HG03460 (cell line): ENCODE measurements at regions not wholly inside any gene's neighbourhood (a gene's known extent, or its start where the extent isn't known, plus 50 kb on each side); places are given as distances from the start of the nearest gene placed in this dataset.

Experiments
- ATAC-seq: cut with Tn5 transposase; IDR thresholded peaks from one replicate; pipeline ENCODE4 v1.9.1; 2021; ENCODE audit not compliant: unreplicated experiment

DNA sequence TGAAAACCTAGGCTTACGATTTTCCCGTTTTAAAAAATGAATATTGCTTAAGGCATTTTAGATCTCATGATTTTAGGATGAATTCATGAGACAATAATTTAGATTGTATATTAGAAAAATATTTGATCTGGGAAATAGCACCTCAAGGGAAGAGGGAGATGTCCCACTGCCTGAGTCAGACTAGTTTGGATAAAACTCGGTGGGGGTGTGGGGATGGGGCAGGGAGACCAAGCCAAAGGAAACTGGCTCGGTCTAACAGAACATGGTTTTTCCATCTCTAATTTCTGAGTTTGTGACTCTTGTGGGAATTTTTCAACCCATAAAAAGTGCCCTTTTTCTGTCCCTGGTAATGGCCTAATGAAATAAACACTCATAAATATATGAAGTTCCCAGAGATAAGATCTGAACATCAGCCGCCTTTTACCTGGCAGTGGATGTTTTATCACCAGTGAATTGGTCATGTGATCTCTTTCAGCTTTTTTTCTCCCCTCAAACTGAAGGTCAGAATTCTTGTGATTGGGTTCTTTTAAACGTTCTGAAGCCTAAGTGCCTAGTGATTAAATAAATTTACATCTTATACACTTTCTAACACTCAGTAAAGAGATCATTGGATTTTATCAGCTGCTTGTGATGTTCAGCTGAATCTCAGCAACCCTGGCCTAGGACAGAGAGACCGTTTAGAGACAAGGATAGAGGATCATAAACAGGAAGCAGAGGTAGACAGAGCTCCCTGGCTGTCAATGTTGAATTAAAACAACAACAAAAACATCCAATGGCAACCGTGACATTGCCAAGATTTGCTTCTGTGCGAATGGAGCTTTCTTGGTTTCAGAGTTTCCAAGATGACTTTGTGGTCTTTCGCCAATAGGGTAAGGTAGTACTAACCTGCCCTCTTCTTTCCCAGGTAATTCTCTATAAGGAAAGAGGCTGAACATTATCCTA lies 1038.2 kb downstream of the MCTP2 start:
- no peak for ATAC-seq

DNA sequence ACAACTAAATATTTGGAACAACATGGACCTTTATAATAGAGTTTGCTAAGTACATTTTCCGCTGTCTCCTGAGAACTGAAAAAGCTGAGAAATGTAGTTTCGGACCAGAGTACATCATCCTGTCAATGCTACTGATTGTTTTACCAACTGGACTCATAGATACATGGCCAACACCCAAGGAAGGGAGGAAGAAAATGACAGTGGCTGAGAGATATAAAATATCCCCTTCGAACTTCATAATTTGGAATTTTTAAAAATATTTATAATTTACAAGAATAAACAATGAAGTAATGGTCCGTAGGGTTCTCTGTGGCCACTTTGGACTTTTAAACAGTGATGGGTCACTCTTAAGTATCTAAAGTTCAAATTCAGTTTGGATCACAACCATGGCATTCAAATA lies 1042.7 kb downstream of the MCTP2 start:
- no peak for ATAC-seq

DNA sequence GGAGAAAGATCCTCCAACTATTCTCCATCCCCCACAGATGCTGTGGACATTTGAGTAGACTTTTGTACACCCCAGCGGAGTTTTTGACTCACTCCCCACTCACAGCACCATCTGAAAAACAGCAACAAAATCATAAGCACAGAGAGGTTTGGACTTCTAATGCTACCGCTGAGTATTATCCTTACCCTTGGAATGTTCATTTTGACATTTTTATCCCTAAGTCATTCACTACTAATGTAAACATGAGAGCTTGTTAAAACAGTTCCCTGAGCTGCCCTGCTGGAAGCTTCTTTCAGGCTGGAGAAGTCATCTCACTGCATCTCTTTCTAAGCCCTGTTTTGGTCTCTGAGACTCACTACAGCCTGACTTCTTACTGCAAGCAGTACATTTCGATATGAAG lies 1045.9 kb downstream of the MCTP2 start:
- ATAC-seq, result no peak

DNA sequence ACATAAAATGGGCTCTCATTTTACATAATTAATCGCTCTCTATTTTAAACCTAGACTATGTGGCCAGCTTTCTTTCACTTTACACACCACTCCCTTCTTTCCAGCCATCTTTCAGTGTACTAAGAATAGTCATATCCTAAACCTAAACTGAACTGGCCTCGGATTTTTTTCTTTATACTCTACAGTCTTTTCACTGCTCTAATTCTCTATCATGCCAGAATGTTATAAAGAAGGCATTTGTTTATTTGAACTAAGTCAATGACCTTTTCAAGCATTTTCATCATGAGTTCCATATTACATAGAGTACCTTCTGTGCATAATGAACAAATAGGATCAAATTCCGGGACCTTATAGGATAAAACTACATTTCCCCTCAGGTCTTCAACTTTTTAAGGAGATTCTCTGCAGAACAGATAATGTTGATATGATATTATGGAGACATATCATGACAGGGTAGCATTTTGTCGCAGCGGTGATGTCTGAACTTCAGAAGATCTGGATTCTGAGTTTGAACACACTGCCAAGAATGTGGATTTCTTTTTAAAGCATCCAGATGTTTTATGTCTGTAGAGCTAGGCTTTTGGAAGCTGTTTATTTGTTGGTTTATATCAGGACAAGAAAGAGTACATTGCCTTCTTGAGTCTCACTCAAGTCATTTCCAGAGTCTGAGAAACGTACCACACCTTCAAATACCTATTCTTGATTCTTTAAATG lies 1047.3 kb downstream of the MCTP2 start:
- ATAC-seq, result no peak

DNA sequence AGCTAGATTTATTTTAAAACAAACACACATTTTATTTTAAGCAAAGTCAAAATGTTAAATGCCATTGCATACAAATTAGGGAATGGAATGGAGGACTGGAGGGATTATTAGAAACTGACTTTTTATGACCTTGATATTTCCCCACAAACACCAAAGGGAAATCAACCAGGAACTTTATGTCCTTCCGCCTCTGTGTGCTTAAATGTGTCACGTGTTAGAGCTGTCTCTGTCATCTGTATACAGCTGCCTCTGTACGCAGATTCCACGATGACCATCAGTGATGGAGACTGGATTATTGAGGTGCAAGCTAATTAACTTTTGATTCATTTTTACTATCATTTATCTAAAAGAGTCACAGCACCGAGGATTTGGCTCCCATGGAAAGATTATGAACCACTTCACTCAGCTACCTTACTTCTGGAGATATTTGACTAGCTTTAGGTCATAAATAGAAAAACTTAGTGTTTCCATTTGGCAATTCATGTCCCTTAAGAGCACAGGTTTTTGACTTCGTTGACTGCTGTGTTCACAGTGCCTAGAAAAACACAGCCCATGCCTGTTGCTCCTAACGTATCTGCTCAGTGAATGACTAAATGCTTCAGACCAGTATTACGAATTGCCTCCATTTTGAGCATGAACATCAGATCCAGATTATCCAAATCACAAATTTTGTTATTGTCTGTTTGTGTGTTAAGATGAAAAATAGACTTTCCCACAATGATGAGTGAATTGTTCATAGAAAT lies 1048.1 kb downstream of the MCTP2 start:
- no peak for ATAC-seq

DNA sequence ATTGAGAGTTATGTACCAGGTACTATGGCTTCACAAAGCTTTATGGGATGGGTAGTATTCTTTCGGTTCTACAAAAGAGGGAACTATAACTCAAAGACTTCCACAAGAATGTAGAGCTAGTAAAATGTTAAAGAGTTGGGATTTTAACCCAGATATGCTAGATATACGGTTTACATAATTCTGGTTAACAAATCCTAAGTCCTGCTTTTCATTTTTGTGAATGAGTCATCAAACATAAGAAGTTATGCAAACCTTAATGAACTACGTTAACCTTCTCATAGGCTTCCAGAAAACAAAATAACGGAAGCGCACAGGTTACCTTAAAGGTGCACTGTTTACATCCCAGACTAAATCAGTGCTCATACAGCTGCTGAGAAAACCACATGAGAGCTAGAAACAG lies 1049.3 kb downstream of the MCTP2 start:
- no peak for ATAC-seq

DNA sequence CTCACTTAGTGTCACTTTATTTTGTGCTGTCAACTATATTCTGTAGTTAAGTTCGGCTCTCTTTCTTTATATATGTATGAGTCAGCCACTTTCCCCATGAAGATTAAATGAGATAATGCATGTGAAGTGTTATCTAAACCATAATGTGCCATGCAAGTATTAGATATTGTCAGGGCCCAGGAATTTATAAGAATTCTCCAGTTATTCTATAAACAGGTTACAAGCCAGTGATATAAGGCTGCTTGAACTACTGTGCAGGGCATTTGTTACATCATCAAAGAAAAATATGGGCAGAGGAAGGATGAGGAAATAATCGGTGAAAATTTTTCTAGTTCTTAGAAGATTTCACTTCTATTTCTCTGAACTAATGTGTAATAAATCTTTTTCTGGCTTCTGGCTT lies 1049.0 kb upstream of the NR2F2 start:
- ATAC-seq, result no peak

DNA sequence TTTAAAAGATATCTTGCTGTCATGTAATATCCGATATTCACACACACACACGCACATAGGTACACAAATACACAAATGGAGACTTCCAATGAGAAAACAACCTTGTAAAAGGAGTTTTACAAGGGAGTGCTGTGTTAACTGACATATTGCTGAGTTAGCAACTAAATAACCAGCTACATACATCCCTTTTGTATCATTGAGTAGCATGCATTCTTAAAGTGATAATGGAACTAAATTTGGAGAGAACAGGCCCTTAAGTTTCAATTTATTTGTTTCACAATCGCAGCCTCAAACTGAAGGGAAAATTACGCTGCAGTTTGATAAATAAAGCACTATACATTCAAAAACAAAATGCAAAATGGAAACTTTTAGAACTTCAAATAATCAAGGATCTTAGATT lies 1046.0 kb upstream of the NR2F2 start:
- no peak for ATAC-seq

DNA sequence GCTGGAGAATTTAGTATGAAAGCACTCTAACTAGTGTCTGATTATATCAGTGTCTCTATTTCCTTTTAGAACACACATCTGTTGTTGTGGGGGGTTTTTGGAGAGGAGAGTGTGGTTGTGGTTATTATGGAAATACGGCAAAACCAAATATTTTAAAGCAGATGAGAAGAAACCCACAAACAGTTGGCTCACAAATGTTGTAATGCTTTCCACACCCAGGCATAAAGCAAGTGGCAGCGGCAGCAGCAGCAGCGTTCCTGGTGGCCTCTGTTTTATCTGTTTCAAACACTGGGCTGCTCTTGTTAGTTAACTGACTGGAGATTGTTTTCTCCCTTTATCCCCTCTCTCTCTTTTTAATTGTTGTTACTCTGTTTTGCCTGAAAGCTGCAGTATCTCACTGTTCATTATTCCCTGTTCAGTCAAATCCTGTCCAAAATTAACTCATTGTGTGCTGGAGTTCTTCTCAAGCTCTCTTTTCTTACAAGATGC lies 1045.5 kb upstream of the NR2F2 start:
- no peak for ATAC-seq

DNA sequence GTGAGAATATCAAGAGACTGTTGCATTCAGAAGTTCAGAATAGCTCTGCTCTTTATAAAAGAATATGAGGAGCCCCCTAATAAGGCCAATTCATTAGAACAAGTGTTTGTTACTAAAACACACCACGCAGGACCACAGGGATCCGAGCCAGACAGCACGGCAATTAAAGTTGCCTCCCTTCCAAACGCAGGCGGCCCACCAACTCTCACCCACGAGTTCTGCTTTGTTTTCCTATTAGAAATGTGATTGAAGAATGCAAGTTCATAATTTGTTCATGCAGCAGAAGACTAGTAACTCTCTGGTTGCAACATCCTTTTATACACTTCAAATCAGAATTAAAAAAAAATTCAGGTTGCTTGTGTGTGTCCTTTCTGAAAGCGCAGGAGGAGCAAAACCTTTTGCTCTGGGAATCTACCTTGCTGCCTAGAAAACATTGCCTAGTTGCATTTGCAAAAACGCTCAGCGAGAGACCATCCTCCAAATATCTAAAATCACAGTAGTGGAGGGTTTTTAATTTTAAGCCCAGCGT lies 1044.1 kb upstream of the NR2F2 start:
- ATAC-seq, result no peak

DNA sequence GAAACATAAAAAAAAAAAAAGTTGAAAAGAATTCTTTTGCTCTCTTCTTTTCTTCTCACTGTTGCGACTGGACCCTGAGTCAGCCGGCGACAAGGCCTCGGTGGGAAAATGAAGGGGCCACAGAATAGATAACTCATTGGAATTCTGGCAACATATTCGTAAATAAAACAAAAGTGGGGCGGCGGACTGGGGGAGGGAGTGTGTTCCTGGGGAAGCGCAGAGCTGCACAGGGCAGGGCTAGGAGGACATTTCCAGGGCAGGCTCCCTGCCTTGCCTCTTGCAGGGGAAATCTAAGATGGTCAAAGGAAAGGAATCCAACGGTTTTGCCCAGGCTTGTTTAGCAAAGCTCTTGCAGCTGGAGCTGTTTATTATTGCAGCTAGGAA lies 1042.8 kb upstream of the NR2F2 start:
- ATAC-seq, result no peak

DNA sequence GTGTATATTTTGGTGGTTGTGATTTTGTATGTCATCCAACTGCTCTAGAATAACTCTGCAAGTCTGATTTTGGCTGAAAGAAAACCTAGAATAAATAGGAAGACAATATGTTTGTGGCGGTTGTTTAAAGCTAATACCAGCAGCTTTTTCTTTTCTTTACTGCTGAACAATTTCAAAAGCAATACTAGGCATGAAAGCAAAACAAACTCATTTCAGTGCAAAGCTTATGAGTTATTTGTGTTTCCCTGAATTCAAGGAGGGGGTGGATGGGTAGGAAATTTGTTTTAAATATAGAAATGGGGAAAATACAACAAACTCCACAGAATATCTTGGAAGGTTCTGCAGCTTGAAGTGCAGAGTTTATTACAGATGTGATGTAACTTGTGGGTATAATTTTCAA lies 1041.9 kb upstream of the NR2F2 start:
- ATAC-seq, result no peak

DNA sequence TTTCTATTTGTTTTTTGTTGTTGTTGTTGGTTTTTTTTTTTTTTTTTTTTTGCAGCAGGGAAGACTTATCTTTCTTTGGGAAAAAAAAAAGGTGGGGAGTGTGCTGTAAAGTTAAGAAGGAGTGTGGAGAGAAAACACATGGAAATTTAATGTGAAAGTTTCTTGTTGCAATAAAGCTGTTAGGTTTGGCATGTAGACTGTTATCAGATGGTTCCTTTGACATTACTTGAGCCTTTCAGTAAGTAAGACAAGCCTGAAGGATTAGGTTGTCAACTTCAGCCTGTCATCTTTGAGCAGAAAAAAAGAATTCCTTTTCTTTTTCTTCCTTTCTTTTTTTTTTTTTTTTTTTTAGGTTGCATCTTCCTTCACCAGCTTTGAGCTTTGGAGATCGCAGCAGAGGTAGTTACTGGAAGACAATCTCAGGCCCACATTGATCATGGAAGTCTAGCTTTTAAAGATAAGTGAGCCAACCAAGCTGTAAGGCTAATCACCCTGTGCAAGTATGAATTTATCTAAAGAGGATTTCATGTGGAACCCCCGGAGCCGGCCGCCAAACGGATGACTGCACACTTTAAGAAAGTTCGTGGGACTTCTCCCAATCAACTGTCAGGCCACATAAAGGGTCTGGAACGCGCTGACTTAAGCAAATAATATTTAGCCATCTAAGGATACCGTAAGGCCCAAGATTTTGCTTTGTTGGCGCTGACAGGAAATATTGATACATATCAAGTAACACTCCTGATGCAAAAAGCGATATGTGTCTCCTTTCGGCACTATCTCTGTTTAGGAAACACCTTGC lies 1040.1 kb upstream of the NR2F2 start:
- no peak for ATAC-seq

DNA sequence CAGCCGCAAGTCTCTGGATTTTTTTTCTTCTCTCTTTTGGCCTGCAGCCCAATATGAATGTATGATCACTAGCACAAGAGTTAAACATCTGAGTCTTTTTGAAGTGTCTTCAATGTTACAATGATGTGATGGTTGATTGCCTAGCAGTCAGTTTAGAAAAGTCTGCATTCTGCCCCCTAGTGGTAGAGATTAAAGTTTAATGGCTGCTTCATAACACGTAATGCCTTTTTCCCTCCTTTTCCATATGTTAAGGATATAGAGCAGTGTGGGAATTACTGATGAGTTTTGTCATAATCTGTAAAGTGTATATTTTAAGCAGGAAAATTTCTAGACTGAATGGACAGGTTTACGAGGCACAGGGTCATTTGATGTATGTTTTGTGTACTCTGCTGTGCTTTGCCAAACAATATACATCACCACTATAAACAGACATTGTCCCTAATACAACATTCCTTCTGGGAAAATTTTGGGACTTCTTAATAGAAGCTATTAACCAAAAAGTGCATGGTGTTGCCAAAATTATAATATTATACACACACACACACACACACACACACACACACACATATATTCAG lies 1038.5 kb upstream of the NR2F2 start:
- no peak for ATAC-seq

DNA sequence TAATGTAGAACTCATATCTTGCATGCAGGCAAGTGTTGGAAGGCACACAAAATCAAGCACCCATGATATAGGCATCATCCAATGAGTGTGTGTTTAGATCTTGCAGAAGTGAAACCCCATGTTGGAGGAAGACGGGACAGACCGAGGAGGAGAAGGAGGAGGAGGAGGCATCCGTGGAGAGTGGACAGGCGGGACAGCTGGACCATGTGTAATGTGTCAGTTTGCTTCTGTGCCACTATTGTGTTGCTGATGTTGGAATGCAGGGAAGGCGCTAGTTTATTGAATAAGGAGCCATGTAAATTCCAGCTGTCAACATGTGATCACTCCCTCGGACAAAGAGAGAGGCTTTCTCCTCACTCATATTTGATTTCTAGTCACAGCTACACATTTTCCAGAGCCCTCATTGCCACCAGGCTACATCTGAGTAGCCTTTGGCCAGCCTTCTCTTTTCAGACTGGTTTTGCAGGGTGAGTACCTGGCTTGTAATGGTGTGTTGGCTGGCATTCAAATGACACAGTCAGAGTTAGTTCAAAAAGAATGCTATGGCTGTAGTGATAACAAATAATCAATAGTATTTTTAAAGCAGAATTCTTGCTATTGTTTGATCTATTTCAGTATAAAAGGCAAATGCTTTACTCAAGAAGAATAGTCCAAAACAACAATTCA lies 1037.6 kb upstream of the NR2F2 start:
- ATAC-seq, result no peak

DNA sequence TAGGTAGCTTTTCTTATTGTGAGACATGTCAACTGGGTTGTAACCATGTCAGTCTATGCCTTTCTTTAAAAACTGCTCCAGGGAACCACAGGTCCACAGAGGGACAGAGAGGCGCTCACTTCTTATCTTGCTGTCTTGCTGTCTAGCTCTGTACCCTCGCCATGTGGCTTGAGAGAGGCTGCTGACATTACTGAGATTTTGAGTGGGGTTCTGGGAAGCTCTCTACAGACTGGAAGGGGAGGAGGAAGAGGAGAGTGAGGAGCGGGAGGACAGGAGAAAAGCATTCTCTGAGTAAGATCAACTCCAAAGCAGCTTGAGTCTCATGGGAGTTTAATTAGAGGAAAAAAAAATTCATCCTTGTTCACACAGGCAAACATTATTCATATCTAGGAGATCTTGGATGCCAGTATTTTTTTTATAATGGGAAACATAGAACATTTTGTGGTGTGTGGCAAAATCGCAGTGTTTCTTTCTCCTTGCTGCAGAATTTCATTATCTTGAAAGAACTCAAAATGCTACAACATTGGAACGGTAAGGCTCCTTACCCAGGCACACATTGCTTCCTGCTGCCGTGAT lies 1037.0 kb upstream of the NR2F2 start:
- ATAC-seq, result no peak

DNA sequence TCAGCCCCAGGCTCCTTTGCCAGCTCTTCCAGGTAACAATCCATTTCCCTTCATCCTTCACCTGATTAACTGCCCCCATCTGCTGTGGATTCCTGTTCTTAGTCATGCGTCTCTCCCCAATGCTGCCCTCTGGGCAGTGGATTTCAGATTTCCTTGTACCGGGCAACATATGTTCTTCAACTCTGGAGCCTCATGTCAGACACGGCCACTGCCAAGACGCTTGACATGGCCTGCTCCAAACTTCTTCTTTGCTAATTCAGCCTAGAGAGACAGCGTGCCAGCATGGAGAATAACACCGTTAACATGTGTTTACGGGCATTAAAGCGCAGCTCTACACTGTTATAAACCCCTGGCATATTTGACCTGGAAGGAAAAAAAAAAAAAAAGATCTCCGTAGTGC lies 1035.1 kb upstream of the NR2F2 start:
- ATAC-seq, result no peak

DNA sequence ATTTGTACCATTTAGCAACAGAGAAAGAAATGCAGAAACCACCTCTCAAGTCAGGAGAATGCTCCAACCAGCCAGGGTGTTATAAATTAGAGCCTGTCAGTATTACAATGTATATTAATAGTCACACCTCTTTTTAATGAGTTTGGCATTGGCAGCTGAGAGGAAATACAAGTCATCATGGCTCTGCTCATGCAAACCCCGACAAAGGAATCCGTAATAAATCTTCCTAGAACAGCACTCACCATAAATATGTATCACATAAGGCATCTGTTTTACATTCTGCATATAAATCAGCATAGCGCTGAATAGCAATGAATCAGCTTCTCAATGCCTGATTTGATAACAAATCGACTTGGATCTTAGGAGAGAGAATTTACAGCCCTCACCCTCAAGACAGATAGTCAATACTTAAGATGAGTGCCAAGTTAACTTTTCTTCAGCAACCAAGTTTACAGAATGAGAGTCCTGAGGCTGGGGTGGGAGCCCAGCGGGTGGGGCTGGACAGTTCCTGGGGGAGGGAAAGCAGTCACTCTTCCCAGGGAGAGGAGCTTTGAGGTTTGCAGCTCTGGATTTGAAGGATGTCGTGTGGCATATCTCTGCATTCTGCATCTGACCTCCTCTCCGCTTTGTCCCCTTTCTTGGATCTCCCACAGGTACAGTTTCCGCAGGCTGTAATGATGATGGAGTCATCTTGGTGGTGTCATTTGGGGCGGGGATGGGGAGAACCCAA lies 1034.4 kb upstream of the NR2F2 start:
- ATAC-seq, result no peak

DNA sequence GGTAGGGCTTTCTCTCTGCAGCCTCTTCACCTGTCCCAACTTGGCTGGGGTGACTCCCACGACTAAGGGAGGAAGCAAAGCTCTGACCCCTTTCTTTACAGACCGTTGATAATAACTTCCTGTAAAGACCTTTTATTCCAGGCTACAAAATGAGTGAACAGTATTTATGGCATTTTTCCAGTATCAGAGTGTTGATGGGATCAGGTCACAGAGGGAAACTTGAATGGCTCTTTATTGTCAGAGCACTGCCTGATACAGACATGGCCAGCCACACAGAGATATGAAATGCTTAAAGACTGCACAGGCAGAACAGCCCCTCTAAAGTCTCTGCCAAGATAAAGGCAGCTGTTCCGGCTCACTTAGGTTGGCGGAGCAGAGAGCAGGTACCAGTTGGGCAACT lies 1033.9 kb upstream of the NR2F2 start:
- no peak for ATAC-seq
